Heart left ventricle (tissue), 13 donors: ENCODE measurements at regions not wholly inside any gene's neighbourhood (a gene's known extent, or its start where the extent isn't known, plus 50 kb on each side); places are given as distances from the start of the nearest gene placed in this dataset.

Experiments used
- POLR2A ChIP-seq, 2 donors: fragments of 450-650 bp; IDR thresholded peaks; one replicate each; pipeline ENCODE4 v1.6.1; 2017; ENCODE audit warnings: antibody characterized with exemption in 2 of 2, mild to moderate bottlenecking in 2 of 2, moderate library complexity in 2 of 2
- TF ChIP-seq, protein P1 (sequence below), 12 donors: fragments of 200-600 bp; sonication (generic) in 4 of 12; IDR thresholded peaks; one replicate each; pipeline versions ENCODE4 v1.5.0 to v1.8.0; 2018 to 2022; ENCODE audit warnings: antibody characterized with exemption in 12 of 12, mild to moderate bottlenecking in 5 of 12
- donor health status: ischemic (EF 13 %, LVEDD 7.1; RV severe dilation, severe dysfunction).
- donor health status: DM: no; HTN: yes; CAD: no.
- donor health status: DM: no; HTN: no; CAD: no.
- donor health status: ischemic (EF 25% LVEDD 6.9; RV normal size, moderate dysfunction).
- donor health status: ischemic (EF 25% LVEDD 5.7; RV mildly dilated, moderate dysfunction).
- donor health status: ischemic (EF 35%, LVEDD 5.7; RV mildly dilated, moderate dysfunction).
- donor health status: nonischemic (EF 11% LVEDD 7.7; RV severe dilation, severe dysfunction).
- donor health status: DM: yes; HTN: yes; CAD: no.
- donor health status: PGD.
- donor health status: ischemic (EF 29% LVEDD 5.4; RV normal size, mild dysfunction).
- donor health status: nonischemic (EF 23%, LVEDD 6.1; RV moderate dilation, normal function).

DNA sequence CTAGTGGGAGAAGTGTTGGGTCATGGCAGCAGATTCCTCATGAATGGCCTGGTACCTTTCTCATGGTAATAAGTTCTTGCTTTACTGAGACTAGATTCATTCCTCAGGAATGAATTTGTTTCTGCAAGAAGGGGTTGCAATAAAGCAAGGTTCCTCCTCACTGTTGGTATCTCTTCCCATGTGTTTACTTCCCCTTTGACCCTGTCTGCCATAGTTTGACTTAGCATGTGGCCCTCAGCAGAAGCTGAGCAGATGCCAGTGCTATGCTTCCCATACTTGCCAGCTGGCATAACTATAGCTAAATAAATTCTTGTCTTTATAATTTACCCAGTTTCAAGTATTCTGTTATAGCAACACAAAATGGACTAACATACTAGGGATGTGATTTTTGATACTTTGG is 163.6 kb upstream of the COL8A1 start:
- TF ChIP-seq, protein P1, sequence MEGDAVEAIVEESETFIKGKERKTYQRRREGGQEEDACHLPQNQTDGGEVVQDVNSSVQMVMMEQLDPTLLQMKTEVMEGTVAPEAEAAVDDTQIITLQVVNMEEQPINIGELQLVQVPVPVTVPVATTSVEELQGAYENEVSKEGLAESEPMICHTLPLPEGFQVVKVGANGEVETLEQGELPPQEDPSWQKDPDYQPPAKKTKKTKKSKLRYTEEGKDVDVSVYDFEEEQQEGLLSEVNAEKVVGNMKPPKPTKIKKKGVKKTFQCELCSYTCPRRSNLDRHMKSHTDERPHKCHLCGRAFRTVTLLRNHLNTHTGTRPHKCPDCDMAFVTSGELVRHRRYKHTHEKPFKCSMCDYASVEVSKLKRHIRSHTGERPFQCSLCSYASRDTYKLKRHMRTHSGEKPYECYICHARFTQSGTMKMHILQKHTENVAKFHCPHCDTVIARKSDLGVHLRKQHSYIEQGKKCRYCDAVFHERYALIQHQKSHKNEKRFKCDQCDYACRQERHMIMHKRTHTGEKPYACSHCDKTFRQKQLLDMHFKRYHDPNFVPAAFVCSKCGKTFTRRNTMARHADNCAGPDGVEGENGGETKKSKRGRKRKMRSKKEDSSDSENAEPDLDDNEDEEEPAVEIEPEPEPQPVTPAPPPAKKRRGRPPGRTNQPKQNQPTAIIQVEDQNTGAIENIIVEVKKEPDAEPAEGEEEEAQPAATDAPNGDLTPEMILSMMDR (IDR thresholded peaks at IDR 0.05): no peak
- TF ChIP-seq POLR2A (IDR thresholded peaks at IDR 0.05): no peak
